ENCODE measurements at regions not wholly inside any gene's neighbourhood (a gene's known extent, or its start where the extent isn't known, plus 50 kb on each side); places are given as distances from the start of the nearest gene placed in this dataset.

DNA sequence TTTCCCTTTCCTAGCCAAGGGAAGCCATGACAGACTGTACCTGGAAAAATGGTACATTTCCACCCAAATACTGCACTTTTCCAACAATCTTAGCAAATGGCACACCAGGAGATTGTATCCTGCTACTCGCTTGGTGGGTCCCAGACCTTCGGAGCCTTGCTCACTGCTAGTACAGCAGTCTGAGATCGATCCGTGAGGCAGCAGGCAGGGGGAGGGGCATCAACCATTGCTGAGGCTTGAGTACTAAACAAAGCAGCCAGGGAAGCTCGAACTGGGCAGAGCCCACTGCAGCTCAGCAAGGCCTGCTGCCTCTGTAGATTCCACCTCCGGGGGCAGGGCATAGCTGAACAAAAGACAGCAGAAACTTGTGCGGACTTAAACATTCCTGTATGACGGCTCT lies 218.8 kb downstream of the LRIG3 start:
- ChIA-PET CTCF (no interaction called here), RAD21 (ENCODE audit: low non-redundant PET in 1 of 2, low total read pairs in 2 of 2, uncharacterized antibody in 2 of 2, unreplicated experiment in 2 of 2) (no interaction called here), POLR2A (no interaction called here)
- H3K9me2 ChIP-seq (ENCODE audit: insufficient read depth) = no peaks in the 10 kb centered on the region
- DNase-seq (ENCODE audit: low read depth, low spot score) = no peak
- intact Hi-C loops (cut with micrococcal nuclease) = no loop called here
- BruUV-seq (replicated peaks) = no TSS peak
- H3K9ac ChIP-seq (ENCODE audit: low read length) = no peak overlapping the region
- no peaks in the 10 kb centered on the region for H3K79me2 ChIP-seq (ENCODE audit: insufficient read depth, low read length)
- H3K4me1 ChIP-seq (ENCODE audit: control insufficient read depth in 1 of 2, insufficient read depth in 2 of 2, low read length in 2 of 2) = no peaks in the 10 kb centered on the region
- H3K36me3 ChIP-seq (ENCODE audit: control insufficient read depth in 1 of 2, insufficient read depth in 2 of 2, low read length in 2 of 2) = no peaks in the 10 kb centered on the region
- no peaks in the 10 kb centered on the region; a peak in 1 of 4 replicates for H3K9me3 ChIP-seq (ENCODE audit: control insufficient read depth in 1 of 2, insufficient read depth in 1 of 2, low read depth in 1 of 2, low read length in 2 of 2)
- no peaks in the 10 kb centered on the region for H3K27me3 ChIP-seq (ENCODE audit: insufficient read depth, low read length)
- H3K4me3 ChIP-seq (replicated peaks in 1 of 2; ENCODE audit: low read depth in 1 of 2, low read length in 2 of 2) = no peak overlapping the region
- TF ChIP-seq SIN3A (IDR thresholded peaks at IDR 0.05; ENCODE audit: low read depth) (no peak), JUND (IDR thresholded peaks at IDR 0.05) (no peak), ELF1 (IDR thresholded peaks at IDR 0.05; ENCODE audit: borderline replicate concordance, low read depth) (no peak), EZH2 (IDR thresholded peaks at IDR 0.05) (no peak), ZNF274 (IDR thresholded peaks at IDR 0.05; ENCODE audit: low read depth, low read length) (no peak), ZFX (IDR thresholded peaks at IDR 0.05) (no peak), EZH2phosphoT487 (IDR thresholded peaks at IDR 0.05; ENCODE audit: borderline replicate concordance) (no peak), POLR2A (IDR thresholded peaks at IDR 0.05; ENCODE audit: borderline replicate concordance, extremely low read depth, insufficient read depth, insufficient read length) (no peak)
- TF ChIP-seq, protein P1, sequence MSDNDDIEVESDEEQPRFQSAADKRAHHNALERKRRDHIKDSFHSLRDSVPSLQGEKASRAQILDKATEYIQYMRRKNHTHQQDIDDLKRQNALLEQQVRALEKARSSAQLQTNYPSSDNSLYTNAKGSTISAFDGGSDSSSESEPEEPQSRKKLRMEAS (IDR thresholded peaks at IDR 0.05) = no peak
- TF ChIP-seq, protein P2, sequence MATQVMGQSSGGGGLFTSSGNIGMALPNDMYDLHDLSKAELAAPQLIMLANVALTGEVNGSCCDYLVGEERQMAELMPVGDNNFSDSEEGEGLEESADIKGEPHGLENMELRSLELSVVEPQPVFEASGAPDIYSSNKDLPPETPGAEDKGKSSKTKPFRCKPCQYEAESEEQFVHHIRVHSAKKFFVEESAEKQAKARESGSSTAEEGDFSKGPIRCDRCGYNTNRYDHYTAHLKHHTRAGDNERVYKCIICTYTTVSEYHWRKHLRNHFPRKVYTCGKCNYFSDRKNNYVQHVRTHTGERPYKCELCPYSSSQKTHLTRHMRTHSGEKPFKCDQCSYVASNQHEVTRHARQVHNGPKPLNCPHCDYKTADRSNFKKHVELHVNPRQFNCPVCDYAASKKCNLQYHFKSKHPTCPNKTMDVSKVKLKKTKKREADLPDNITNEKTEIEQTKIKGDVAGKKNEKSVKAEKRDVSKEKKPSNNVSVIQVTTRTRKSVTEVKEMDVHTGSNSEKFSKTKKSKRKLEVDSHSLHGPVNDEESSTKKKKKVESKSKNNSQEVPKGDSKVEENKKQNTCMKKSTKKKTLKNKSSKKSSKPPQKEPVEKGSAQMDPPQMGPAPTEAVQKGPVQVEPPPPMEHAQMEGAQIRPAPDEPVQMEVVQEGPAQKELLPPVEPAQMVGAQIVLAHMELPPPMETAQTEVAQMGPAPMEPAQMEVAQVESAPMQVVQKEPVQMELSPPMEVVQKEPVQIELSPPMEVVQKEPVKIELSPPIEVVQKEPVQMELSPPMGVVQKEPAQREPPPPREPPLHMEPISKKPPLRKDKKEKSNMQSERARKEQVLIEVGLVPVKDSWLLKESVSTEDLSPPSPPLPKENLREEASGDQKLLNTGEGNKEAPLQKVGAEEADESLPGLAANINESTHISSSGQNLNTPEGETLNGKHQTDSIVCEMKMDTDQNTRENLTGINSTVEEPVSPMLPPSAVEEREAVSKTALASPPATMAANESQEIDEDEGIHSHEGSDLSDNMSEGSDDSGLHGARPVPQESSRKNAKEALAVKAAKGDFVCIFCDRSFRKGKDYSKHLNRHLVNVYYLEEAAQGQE (IDR thresholded peaks at IDR 0.05; ENCODE audit: low read depth) = no peak
- TF ChIP-seq, protein P3, sequence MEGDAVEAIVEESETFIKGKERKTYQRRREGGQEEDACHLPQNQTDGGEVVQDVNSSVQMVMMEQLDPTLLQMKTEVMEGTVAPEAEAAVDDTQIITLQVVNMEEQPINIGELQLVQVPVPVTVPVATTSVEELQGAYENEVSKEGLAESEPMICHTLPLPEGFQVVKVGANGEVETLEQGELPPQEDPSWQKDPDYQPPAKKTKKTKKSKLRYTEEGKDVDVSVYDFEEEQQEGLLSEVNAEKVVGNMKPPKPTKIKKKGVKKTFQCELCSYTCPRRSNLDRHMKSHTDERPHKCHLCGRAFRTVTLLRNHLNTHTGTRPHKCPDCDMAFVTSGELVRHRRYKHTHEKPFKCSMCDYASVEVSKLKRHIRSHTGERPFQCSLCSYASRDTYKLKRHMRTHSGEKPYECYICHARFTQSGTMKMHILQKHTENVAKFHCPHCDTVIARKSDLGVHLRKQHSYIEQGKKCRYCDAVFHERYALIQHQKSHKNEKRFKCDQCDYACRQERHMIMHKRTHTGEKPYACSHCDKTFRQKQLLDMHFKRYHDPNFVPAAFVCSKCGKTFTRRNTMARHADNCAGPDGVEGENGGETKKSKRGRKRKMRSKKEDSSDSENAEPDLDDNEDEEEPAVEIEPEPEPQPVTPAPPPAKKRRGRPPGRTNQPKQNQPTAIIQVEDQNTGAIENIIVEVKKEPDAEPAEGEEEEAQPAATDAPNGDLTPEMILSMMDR (IDR thresholded peaks at IDR 0.05 in 2 of 3, conservative IDR thresholded peaks at IDR 0.05 in 1 of 3; ENCODE audit: borderline replicate concordance in 1 of 3, insufficient read depth in 1 of 3, low read depth in 2 of 3, low read length in 2 of 3) = no peak
- H3K27ac ChIP-seq (ENCODE audit: low read depth, low read length) = no peak overlapping the region
- H4K20me1 ChIP-seq (ENCODE audit: insufficient read depth) = no peaks in the 10 kb centered on the region
- ATAC-seq = no peak
- no peak overlapping the region for H3K4me2 ChIP-seq (ENCODE audit: low read length)
- H2AFZ ChIP-seq (ENCODE audit: low read depth, low read length, poor library complexity, severe bottlenecking) = no peak overlapping the region
